OCI-M2 (cell line): ENCODE measurements at regions not wholly inside any gene's neighbourhood (a gene's known extent, or its start where the extent isn't known, plus 50 kb on each side); places are given as distances from the start of the nearest gene placed in this dataset.
A peak's percentile ranks its signal among the peaks of the same experiment; 100 is the strongest.

Experiments used
- DNase-seq: peaks from one replicate; lab custom pipeline; 2025; ENCODE audit not compliant: unreplicated experiment; lab: John Stamatoyannopoulos, UW

DNA sequence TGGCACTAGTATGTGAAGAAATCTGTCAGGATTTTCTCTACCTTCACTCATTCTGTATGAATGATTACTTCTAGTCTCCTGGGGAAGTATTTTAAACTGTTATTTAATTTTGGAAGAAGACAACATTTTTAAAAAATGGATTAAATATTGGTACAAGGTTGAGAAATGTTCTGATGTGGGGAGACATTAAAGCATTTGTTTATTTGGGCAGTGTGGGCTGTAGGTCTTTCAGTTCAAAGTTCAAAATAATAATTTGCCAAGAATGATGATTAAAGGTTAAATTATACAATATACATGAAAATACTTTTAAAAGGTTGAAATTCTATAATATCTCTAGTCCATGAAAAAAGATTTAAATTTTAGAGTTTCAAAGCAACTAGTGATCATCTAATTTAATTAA lies 194.7 kb downstream of the NHLRC3 start:
- no peak for DNase-seq

DNA sequence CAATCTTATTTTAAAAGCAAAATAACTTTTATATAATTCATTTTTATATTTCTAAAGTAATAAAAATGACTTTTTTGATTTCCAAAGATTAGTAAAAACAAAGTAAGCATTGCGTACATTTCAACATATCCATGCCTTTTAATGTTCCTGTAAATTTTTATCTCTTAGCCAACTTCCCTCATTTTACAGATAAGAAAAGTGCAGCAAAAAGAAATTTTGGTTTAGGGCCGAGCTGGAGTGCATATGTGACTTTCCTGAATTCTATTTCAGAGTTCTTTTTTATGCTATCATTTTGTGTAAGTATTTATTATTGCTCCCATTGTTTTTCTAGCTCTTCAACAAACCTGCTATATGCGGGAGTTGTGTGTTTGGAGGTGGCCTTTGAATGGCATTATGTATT lies 195.3 kb downstream of the NHLRC3 start:
- no peak for DNase-seq

DNA sequence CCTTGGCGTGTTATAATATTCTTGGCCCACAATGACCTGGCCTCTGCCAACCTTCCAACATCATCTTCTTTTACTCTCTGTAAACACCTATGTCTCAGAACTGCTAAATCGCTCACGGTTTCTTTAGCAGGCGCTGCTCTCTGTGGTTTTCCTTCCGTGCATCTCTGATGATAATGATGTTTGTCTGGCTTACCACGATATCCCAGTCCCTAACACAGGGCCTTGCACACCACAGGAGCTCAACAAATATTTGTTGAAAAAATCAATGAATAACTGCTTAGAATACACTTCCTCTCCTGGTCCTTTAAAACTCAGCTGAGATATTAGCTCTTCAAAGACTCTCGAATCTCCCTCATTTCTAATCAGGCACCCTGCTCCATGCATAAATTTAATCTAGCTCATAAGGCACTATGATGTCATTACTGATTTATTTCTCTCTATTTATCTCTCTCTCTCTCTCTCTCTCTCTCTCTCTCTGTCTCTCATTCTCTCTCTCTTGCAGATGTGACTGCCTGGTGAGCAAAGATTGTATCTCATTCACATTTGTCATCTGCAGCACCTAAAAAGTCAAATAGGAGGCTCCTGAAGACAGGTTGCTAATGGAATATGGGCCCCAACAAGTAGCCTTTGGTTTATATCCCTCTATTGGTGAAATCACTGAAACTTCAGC lies 206.4 kb downstream of the NHLRC3 start:
- DNase-seq = no peak

DNA sequence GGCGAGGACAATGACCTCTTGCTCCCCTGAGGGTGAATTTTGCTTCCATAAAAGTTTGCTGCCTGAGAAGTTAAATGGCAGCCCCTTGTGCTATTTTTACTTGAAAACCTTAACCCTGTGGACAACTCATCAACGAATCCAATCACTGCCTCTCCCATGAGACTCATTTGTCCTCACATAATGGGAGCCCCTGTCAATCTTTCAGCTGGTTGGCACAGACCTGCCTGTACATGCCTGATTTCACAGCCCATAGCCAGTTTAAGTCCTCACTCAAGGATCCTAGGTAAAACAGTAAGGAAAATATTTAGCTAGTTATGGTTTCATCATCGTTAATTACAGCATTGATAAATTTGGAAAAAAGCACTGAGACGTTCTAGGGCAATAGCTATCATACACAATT lies 207.4 kb downstream of the NHLRC3 start:
- DNase-seq = no peak

DNA sequence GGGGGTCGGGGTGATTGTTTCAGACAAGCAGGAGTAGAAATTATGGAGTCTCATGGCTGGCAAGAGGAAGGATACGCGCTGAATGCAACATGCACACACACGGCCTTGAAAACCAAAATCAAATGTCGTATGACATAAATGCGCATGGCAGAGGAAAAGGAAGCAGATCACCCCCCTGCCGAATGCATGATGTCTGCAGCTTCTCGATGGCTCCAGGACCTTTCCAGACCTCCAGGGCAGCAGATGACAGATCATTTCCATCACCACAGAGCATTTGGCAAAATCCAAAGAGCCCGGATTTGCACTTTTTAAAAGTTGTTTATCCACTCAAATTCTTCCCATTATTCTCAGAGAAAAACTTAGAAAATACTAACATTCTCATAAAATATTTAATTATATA lies 211.7 kb downstream of the NHLRC3 start:
- DNase-seq = no peak

DNA sequence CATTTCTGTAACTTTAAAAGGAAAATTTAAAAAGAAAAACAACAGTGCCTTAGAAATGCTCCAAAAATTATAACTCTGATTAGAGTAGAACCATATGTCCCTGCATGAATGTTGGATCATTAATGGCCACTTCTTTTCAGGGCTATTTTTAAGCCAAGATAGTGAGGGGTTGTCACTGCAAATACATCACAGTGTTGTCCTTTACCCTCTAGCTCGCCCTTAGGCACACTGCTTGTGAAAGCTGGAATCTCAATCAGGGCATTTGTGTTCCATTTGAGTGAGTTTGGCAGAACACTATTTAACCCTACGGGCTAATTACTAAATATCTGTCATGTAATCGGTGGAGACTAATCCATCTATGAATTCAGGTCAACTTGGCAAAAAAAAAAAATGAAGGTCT lies 212.2 kb downstream of the NHLRC3 start:
- DNase-seq = no peak

DNA sequence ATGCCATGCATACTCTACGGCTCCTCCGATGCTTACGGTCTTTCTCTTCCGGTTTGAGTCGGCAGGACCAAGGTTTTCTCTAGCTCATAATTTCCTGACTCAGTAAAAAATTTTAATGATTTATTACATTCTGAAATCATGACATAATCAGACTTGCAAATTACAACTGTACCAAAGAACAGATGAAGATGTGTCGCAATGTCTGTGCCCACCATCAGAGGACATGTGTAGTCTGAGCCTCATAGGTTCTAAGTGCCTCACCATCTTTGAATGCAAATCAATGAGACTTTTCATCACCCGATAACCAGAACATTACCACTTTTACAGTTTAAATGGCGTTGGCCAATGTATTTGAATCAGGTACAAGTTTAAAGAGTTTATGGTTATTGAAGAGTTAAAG lies 213.1 kb downstream of the NHLRC3 start:
- DNase-seq = no peak

DNA sequence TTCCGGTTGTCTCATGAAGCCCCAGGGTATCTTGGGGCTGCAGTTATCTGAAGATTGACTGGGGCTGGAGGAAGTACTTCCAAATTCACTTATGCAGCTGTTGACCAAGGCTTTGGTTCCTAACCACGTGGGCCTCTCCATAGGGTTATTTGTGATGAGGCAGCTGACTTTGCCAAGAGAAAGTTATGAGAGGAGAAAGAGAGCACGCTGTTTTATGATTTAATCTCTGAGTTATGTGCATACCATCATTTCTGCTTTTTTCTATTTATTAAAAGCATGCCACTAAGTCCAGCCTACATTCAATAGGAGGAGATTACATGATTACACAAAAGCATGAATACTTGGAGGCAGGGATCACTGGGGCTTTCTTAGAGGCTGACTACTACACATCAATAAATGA lies 215.5 kb downstream of the NHLRC3 start:
- DNase-seq = no peak

DNA sequence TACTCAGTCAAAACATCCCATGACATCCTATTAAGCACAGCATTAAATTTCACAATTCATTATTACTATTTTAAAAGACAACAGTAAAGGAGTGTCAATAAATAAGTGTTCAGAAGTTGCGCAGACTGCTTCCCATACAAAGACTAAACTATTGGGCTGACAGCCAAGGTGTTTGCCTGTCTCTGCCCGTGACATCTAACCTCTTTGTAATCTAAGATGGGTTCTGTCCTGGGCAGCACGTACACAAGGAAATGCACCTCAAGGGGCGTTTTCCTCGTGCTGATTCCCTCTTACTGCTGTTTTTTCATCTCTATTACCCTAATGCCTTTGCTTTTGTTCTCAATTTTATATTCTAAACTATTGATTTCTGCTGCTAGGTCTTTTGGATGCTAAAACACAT lies 216.3 kb downstream of the NHLRC3 start:
- DNase-seq = no peak

DNA sequence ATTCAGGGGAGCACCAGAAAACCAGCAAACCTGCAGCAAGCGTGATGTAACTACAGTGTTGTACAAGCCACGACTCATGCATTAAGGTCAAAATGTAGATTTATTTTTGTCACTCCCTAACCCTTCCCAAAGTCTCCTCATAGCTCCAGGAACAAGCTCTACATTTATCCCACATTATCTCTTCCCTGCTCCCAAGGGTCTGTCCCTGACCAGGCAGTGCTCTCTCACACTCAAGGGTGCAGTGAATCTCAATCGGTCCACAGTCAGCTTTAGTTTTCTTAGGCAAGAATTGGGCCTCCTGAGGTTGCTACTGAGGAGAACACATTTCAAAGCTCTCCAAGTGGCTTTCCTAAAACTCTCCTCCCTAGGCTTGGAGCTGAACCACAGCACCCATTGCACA lies 219.4 kb downstream of the NHLRC3 start:
- no peak for DNase-seq

DNA sequence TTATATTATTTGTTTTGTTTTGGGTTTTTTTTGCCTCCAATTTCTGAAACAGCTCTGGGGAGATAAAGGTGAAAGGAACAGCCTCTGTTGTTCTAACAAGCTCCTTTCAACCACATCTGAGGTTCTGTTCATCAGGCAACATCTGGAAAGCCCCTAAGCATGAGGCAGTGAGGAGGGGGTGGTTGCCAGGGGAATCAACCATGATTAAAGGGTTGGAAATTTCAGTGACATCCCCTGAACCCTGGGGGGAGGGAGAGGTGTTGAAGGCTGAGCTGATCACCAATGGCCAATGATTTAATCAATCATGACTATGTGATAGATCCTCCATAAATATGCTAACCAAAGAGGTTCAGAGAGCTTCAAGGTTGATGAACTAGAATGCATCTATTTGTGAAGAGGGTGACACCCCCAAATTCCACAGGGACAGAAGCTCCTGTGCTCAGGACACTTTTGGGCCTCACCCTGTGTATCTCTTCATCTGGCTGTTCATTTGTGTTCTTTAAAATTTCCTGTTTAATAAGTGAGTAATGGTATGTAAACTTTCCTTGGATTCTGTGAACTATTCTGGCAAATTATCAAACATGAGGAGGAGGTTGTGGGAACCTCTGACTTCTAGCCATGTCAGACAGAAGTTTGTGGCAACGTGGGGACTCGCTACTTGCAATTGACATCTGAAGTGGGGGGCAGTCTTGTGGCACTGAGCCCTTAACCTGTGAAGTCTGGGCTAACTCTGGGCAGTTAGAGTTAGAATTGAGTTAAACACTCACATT lies 221.3 kb downstream of the NHLRC3 start:
- no peak for DNase-seq

DNA sequence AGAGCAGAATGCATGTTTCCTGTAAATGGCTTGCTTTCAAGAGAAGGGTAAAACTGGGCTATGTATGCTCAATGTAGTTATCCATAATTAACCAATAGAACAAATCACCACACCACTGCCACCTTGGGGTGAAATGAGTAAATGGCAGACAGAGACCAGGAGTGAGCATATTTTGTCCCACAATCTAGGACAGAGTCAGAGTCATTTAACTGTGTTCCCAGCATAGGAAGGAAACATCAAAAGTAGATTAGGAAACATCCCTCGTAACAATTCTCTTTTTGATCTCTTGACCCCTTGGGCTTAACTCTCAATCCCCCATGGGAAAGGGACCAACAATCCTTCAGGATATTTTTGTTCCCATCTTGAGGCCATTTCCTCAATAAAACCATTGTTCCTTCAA lies 224.8 kb downstream of the NHLRC3 start:
- peak; percentile 15 for DNase-seq

DNA sequence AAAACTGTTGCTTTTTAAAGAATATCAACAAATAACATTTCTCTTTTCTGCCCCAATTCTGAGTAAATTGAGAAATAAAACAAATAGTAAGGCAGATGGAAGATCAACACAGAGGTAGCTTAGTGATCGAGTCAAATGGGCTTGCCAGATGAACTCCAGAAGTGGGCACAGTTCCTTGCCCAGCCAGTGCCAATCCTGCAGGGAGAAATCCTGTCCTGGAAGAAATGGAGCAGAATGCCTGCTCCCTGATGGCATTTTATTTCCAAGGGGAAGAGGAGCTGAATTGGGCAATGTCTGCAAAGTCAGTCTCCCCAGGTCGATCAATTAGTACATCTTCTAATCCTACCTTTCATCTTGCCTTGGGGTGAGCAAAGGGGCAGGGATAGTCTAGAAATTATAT lies 225.3 kb downstream of the NHLRC3 start:
- DNase-seq = no peak

DNA sequence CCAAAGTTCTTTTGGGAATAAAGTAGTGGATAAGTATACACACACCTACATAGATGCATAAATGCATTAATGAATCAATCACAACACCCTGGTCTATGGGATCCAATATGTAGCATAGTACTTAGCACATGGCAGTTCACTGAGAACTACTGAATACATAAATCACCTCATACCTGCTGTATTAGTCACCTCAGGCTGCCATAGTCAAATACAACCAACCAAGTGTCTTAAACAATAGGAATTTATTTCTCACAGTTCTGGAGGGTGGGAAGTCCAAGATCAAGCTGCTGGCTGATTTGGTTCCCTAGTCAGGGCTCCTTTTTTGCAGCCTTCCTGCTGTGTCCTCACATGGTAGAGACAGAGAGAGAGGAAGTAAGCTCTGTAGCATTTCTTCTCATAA lies 228.2 kb downstream of the NHLRC3 start:
- DNase-seq = no peak

DNA sequence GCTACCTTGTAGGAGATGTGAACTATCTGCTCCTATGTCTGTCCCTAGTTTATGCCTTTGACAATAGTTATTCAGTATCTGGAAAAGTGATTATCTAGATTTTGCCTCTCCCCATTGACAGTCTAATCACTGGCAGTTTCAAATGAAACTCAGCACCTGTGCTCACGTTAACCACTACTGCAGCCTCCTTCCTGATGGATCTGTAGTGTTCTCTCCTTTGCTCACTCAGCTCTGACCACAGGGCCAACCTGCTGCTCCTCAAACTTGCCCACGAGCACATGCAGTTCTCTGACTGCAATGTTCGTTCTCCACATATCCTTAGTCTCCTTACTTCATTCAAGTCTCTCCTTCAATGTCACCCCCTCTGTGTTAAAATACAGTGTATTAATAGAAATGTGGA lies 230.1 kb downstream of the NHLRC3 start:
- no peak for DNase-seq

DNA sequence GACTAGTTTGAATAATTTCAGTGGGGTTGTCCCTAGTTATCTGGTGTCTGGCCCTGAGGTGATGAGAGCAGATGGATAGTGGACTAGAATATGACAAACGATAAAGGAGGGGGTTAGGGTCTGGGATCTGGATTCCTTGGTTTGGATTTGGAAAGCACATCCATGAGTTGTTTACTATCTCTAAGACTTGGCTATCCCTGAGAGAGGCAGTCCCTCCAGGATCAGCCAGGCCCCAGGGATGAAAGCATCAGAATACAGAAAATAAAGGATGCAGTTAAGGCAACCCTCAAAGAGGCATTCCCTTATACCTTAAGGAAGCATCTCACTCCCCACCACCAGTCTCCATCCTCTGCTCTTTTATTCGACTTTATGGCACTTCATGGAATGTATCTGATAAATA lies 230.7 kb downstream of the NHLRC3 start:
- no peak for DNase-seq

DNA sequence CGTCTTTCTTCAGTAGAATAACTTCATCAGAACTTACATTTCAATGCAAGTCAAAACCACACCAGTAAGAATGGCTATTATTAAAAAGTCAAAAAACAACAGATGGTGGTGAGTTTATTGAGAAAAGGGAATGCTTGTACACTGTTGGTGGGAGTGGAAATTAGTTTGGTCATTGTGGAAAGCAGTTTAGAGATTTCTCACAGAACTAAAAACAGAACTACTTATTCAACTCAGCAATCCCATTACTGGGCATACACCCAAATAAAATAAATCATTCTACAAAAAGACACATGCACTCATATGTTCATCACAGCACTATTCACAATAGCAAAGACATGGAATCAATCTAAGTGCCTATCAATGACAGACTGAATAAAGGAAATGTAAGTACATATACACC lies 231.2 kb downstream of the NHLRC3 start:
- DNase-seq = no peak

DNA sequence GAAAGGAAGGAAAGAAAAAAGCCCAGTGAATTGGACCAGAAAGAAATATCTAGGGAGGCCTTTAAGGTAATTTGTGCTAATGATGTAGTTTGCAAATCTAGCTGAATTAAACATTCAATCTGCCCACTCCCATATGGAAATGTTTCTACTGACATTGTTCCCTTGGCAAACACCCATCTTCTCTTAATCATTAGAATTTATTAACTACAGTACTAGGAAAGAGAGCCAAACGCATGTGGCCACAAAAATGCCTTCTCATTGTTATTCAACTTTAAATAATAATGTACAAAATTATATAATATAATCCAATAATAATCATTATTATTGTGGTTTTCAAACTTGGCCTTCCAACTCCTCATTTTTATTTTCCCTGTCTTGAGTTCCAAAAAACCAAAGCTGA lies 234.7 kb downstream of the NHLRC3 start:
- DNase-seq = no peak

DNA sequence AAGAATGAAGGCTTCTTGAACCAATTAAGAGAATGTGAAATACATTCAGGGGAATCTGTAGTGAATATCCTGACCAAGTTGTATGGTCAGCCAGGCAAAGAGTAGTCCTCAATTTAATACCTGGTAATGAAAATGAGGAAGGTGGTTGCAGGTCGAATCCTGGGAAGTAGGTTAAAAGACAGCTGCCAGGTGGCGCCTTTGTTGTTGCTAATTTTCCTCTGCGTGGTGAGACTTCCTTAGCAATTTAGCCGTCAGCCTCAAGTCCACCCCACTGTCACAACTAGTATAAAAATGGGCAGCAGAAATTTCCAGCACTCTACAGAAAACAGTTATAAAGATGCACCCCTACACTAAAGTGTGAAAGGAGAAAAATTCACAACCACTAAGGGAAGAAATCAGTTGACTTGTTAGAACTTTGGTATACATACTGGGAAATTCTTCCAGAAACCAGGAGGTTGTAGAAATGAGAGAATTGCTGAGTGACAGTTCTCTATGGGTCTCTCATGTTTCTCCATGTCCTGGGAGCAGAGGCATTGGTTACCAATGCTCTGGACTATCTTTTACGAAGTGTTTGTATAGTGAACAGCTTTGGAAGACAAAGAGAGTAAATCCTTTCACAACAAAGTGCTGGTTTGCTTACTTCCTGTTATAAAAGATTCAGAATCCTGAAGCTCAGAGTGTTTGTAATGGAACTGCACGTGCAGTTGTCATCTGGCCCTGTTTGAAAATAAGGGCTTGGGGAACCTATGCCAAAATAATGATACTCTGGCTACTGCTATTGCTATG lies 235.9 kb downstream of the NHLRC3 start:
- DNase-seq = no peak

DNA sequence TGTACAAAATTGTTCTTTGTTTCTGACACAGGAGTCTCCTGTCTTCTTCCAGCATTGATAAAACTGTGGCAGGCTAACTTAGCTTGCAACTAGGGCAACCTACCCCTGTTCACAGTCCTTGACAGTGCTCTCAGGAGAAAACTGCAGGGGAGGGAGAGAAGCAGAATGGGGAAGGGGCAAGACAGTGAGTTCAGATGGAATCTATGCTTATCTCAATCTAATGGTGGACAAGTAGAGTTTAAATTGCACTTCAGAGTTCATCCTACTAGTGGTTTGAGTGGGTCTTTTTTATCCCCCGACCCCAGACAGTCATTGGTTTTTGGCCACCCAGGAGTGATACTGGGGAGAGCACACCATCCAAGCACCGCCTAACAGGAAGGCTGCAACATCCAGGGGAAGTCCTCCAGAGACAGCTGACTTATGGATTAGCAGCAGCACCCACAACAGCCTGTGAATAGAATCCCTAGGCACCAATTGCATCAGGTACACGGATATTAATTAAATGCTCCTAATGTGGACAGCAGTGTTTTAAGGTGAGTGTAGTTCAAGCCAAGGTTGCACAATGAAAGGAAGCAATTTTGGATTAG lies 236.6 kb downstream of the NHLRC3 start:
- DNase-seq = no peak

DNA sequence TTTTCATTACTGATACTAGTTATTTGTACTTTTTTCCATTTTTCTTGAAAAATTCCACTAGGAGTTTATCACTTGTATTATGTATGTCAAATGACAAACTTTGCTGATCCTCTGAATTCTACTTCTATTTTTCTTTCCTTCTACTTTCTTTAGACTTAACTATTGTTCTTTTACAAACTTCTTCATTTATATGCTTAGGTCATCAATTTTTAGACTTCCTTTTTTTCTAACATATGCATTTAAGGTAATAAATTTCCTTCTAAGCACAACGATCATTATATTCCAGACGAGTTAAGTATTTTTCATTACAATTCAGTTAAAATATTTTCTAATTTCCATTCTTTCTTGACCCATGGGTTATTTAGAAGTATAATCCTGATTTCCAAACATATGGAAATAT lies 240.8 kb downstream of the NHLRC3 start:
- no peak for DNase-seq
